SH-SY5Y (cell line): ENCODE measurements at regions not wholly inside any gene's neighbourhood (a gene's known extent, or its start where the extent isn't known, plus 50 kb on each side); places are given as distances from the start of the nearest gene placed in this dataset.

Source experiments
- GATA2 ChIP-seq: IDR thresholded peaks from 2 replicates; pipeline ENCODE4 v1.6.1; 2011; ENCODE audit warnings: mild to moderate bottlenecking, low read depth, low read length
- GATA3 ChIP-seq: IDR thresholded peaks from 2 replicates; pipeline ENCODE4 v1.6.1; 2011; ENCODE audit warnings: low read depth, mild to moderate bottlenecking, low read length, moderate library complexity

DNA sequence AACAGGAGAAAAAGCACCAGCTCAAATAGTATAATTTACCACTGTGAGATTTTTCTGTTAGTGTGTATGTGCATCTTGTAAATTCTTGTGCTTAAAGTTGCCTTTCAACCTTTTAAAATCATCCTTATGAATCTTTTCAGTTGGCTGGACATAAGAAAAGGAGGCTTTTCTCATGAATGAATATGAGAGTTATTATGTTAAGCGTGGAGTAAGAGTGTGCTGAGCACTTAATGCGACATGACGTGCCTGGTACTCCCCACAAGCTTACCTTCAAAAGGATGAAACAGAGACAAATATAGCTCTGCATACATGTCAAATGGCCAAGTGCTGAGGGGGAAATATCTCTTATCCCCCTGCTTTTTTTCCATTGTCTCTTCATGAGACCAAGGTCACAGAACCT is 85.3 kb upstream of the ADGRL2 start:
- TF ChIP-seq GATA3 (no peak), GATA2 (no peak)
